ENCODE measurements at regions not wholly inside any gene's neighbourhood (a gene's known extent, or its start where the extent isn't known, plus 50 kb on each side); places are given as distances from the start of the nearest gene placed in this dataset.

GRCh38 chr10:36271627-36272340 is 629.7 kb upstream of the FZD8 start:
- TF ChIP-seq CTCF (IDR thresholded peaks at IDR 0.05) (no peak), EZH2 (IDR thresholded peaks at IDR 0.05; ENCODE audit: borderline replicate concordance, insufficient read depth, low read depth, low read length, poor library complexity, severe bottlenecking) (no peak)

All from B cell (primary cell).